DND-41 (cell line): ENCODE measurements at regions not wholly inside any gene's neighbourhood (a gene's known extent, or its start where the extent isn't known, plus 50 kb on each side); places are given as distances from the start of the nearest gene placed in this dataset.

Experiments used
- ATAC-seq: fragments of 200-7000 bp; cut with Tn5 transposase; 3 replicates; pipeline ENCODE4 v1.9.1; 2021; ENCODE audit warnings: low read depth; ENCODE audit not compliant: insufficient read depth
- DNase-seq: peaks from one replicate; pipeline ENCODE4 v3.0.0-alpha.2; 2020
- H2AFZ ChIP-seq: 2 replicates; pipeline ENCODE4 v1.6.0; 2012; ENCODE audit warnings: low read depth, low read length
- H3K27ac ChIP-seq: 2 replicates; pipeline ENCODE4 v1.5.1; 2012; ENCODE audit warnings: low read length, inconsistent platforms
- H3K27me3 ChIP-seq: fragments of 200-600 bp; sonication (generic); 2 replicates; pipeline ENCODE4 v1.6.0; 2012; ENCODE audit warnings: low read length, mild to moderate bottlenecking, inconsistent platforms; ENCODE audit not compliant: insufficient read depth, poor library complexity
- H3K36me3 ChIP-seq: 2 replicates; pipeline ENCODE4 v1.5.1; 2012; ENCODE audit warnings: low read length, inconsistent platforms; ENCODE audit not compliant: insufficient read depth
- H3K4me1 ChIP-seq: 2 replicates; pipeline ENCODE4 v1.5.1; 2012; ENCODE audit warnings: mild to moderate bottlenecking, low read length; ENCODE audit not compliant: insufficient read depth
- H3K4me2 ChIP-seq: 2 replicates; pipeline ENCODE4 v1.6.0; 2012; ENCODE audit warnings: mild to moderate bottlenecking, moderate library complexity, low read length, inconsistent platforms; ENCODE audit not compliant: insufficient read depth
- H3K4me3 ChIP-seq, 2 experiments: fragments of 200-600 bp in 1 of 2; shearing (Covaris generic) in 1 of 2; 2 replicates each; pipeline ENCODE4 v1.5.1; 2012 to 2016; ENCODE audit warnings: inconsistent platforms in 2 of 2, low read length in 2 of 2, mild to moderate bottlenecking in 2 of 2, low read depth in 1 of 2, moderate library complexity in 1 of 2
- H3K79me2 ChIP-seq: 2 replicates; pipeline ENCODE4 v1.6.0; 2012; ENCODE audit warnings: low read length, inconsistent platforms; ENCODE audit not compliant: insufficient read depth
- H3K9ac ChIP-seq: 2 replicates; pipeline ENCODE4 v1.6.0; 2012; ENCODE audit warnings: low read depth, mild to moderate bottlenecking, inconsistent platforms, low read length, moderate library complexity
- H3K9me3 ChIP-seq: 2 replicates; pipeline ENCODE4 v1.5.1; 2012; ENCODE audit warnings: low read length, moderate library complexity, mild to moderate bottlenecking, inconsistent platforms; ENCODE audit not compliant: insufficient read depth, severe bottlenecking
- H4K20me1 ChIP-seq: 2 replicates; pipeline ENCODE4 v1.6.0; 2012; ENCODE audit warnings: low read length; ENCODE audit not compliant: insufficient read depth
- CTCF ChIP-seq: IDR thresholded peaks from 2 replicates; pipeline ENCODE4 v1.5.1; 2012; ENCODE audit warnings: borderline replicate concordance, low read length, moderate library complexity, mild to moderate bottlenecking; ENCODE audit not compliant: poor library complexity, severe bottlenecking; ENCODE audit errors: extremely low read depth
- EZH2 ChIP-seq: IDR thresholded peaks from 3 replicates; pipeline ENCODE4 v1.6.1; 2012; ENCODE audit warnings: borderline replicate concordance, low read depth, mild to moderate bottlenecking, moderate library complexity, low read length, inconsistent platforms; ENCODE audit not compliant: severe bottlenecking

GRCh38 chr6:113141901-113142300 lies 715.2 kb upstream of the MARCKS start:
- no peak for DNase-seq
- Histone ChIP-seq H3K4me3 (no peak overlapping the region), H3K79me2 (no peaks in the 10 kb centered on the region), H3K4me1 (no peaks in the 10 kb centered on the region), H3K9me3 (no peaks in the 10 kb centered on the region), H4K20me1 (no peaks in the 10 kb centered on the region), H3K36me3 (no peaks in the 10 kb centered on the region), H3K4me2 (no peak overlapping the region), H3K27me3 (no peaks in the 10 kb centered on the region), H2AFZ (no peak overlapping the region), H3K27ac (no peak overlapping the region), H3K9ac (no peak overlapping the region)
- TF ChIP-seq CTCF = no peak
- TF ChIP-seq EZH2 = no peak
- no peak for ATAC-seq

GRCh38 chr6:113142671-113143174 lies 714.4 kb upstream of the MARCKS start:
- H3K9me3 ChIP-seq = no peaks in the 10 kb centered on the region
- no peak for ATAC-seq
- no peak overlapping the region for H2AFZ ChIP-seq
- H3K36me3 ChIP-seq = no peaks in the 10 kb centered on the region
- no peak for TF ChIP-seq EZH2
- no peak for TF ChIP-seq CTCF
- H3K4me3 ChIP-seq = no peak overlapping the region
- no peaks in the 10 kb centered on the region for H3K4me1 ChIP-seq
- DNase-seq = no peak
- H3K27ac ChIP-seq = no peak overlapping the region
- H3K4me2 ChIP-seq = no peak overlapping the region
- no peaks in the 10 kb centered on the region for H3K79me2 ChIP-seq
- H3K9ac ChIP-seq = no peak overlapping the region
- H4K20me1 ChIP-seq = no peaks in the 10 kb centered on the region
- no peaks in the 10 kb centered on the region for H3K27me3 ChIP-seq

- ATAC-seq = no peak
Observed at GRCh38 chr6:113143206-113143605, 713.9 kb upstream of the MARCKS start.

More at GRCh38 chr6:113143206-113143605, 713.9 kb upstream of the MARCKS start:
- no peak overlapping the region for H3K4me3 ChIP-seq
- H3K4me2 ChIP-seq = no peak overlapping the region
- no peak for TF ChIP-seq EZH2
- no peak for TF ChIP-seq CTCF
- H3K4me1 ChIP-seq = no peaks in the 10 kb centered on the region
- H4K20me1 ChIP-seq = no peaks in the 10 kb centered on the region
- no peak for DNase-seq
- H3K27ac ChIP-seq = no peak overlapping the region
- H3K79me2 ChIP-seq = no peaks in the 10 kb centered on the region
- H3K9me3 ChIP-seq = no peaks in the 10 kb centered on the region
- H3K9ac ChIP-seq = no peak overlapping the region
- no peaks in the 10 kb centered on the region for H3K36me3 ChIP-seq
- H3K27me3 ChIP-seq = no peaks in the 10 kb centered on the region
- H2AFZ ChIP-seq = no peak overlapping the region
